Neuronal stem cell (in vitro differentiated cells): ENCODE measurements at regions not wholly inside any gene's neighbourhood (a gene's known extent, or its start where the extent isn't known, plus 50 kb on each side); places are given as distances from the start of the nearest gene placed in this dataset.

Experiments used
- DNase-seq: peaks from one replicate; pipeline ENCODE4 v3.0.0-alpha.2; 2013; ENCODE audit warnings: low spot score
- H2AFZ ChIP-seq: one replicate; pipeline ENCODE4 v1.6.1; 2013; ENCODE audit warnings: mild to moderate bottlenecking, low read length, inconsistent platforms
- H2AK5ac ChIP-seq: 2 replicates; pipeline ENCODE4 v1.6.1; 2013; ENCODE audit warnings: low read depth, mild to moderate bottlenecking, inconsistent platforms, low read length, moderate library complexity, mixed read lengths
- H2BK120ac ChIP-seq: 2 replicates; pipeline ENCODE4 v1.6.1; 2013; ENCODE audit warnings: low read depth, mild to moderate bottlenecking, inconsistent platforms, low read length, moderate library complexity, mixed read lengths
- H2BK12ac ChIP-seq: one replicate; pipeline ENCODE4 v1.6.1; 2013; ENCODE audit warnings: low read length, inconsistent platforms
- H2BK15ac ChIP-seq: 2 replicates; pipeline ENCODE4 v1.6.1; 2013; ENCODE audit warnings: mild to moderate bottlenecking, low read length, inconsistent platforms, mixed read lengths
- H2BK5ac ChIP-seq: one replicate; pipeline ENCODE4 v1.6.1; 2013; ENCODE audit warnings: inconsistent platforms, mild to moderate bottlenecking, low read length, moderate library complexity
- H3K14ac ChIP-seq: one replicate; pipeline ENCODE4 v1.6.1; 2013; ENCODE audit warnings: low read length, inconsistent platforms
- H3K18ac ChIP-seq: 2 replicates; pipeline ENCODE4 v1.6.1; 2013; ENCODE audit warnings: low read length, inconsistent platforms
- H3K23ac ChIP-seq: 2 replicates; pipeline ENCODE4 v1.6.1; 2013; ENCODE audit warnings: low read depth, mild to moderate bottlenecking, mixed read lengths, low read length, inconsistent platforms; ENCODE audit not compliant: poor library complexity
- H3K27ac ChIP-seq: replicated peaks from 3 replicates; pipeline ENCODE4 v1.5.1; 2013; ENCODE audit warnings: low read length, inconsistent platforms
- H3K27me3 ChIP-seq, 3 experiments: 2 replicates each; pipeline ENCODE4 v1.6.1; 2013; ENCODE audit warnings: low read length in 3 of 3, mild to moderate bottlenecking in 2 of 3, inconsistent platforms in 1 of 3, low read depth in 1 of 3, mixed read lengths in 1 of 3, moderate library complexity in 1 of 3; ENCODE audit not compliant: control insufficient read depth in 3 of 3, insufficient read depth in 3 of 3
- H3K36me3 ChIP-seq, 2 donors: replicated peaks in 1 of 2; 2 replicates each; pipeline ENCODE4 v1.6.1; 2013; ENCODE audit warnings: low read length in 2 of 2; ENCODE audit not compliant: control insufficient read depth in 2 of 2, insufficient read depth in 2 of 2
- H3K4ac ChIP-seq: 2 replicates; pipeline ENCODE4 v1.6.1; 2013; ENCODE audit warnings: inconsistent platforms, mild to moderate bottlenecking, low read length, moderate library complexity
- H3K4me1 ChIP-seq, 2 donors: 1 replicate in 1 of 2; 2 replicates in 1 of 2; pipeline ENCODE4 v1.6.1; 2013; ENCODE audit warnings: low read length in 2 of 2, low read depth in 1 of 2; ENCODE audit not compliant: control insufficient read depth in 2 of 2, insufficient read depth in 1 of 2
- H3K4me2 ChIP-seq: one replicate; pipeline ENCODE4 v1.6.1; 2013; ENCODE audit warnings: mild to moderate bottlenecking, low read length, inconsistent platforms; ENCODE audit not compliant: insufficient read depth, poor library complexity, severe bottlenecking
- H3K4me3 ChIP-seq, 2 donors: 2 replicates each; pipeline ENCODE4 v1.5.1; 2013; ENCODE audit warnings: low read length in 2 of 2, mild to moderate bottlenecking in 2 of 2, inconsistent platforms in 1 of 2, moderate library complexity in 1 of 2
- H3K79me1 ChIP-seq: one replicate; pipeline ENCODE4 v1.6.1; 2013; ENCODE audit warnings: low read depth, mild to moderate bottlenecking, inconsistent platforms, low read length, moderate library complexity
- H3K9ac ChIP-seq: one replicate; pipeline ENCODE4 v1.6.1; 2013; ENCODE audit warnings: mild to moderate bottlenecking, low read depth, low read length, inconsistent platforms; ENCODE audit not compliant: poor library complexity
- H3K9me3 ChIP-seq, 2 donors: replicated peaks in 1 of 2; 2 replicates each; pipeline versions ENCODE3 to v1.6.1; 2013; ENCODE audit warnings: low read length in 2 of 2, mild to moderate bottlenecking in 2 of 2, inconsistent platforms in 1 of 2, low read depth in 1 of 2, mixed read lengths in 1 of 2, moderate library complexity in 1 of 2; ENCODE audit not compliant: control insufficient read depth in 2 of 2, insufficient read depth in 1 of 2
- H4K8ac ChIP-seq: one replicate; pipeline ENCODE4 v1.6.1; 2013; ENCODE audit warnings: low read depth, mild to moderate bottlenecking, inconsistent platforms, low read length, moderate library complexity
- H4K91ac ChIP-seq: one replicate; pipeline ENCODE4 v1.6.1; 2013; ENCODE audit warnings: low read length, low read depth, mild to moderate bottlenecking, inconsistent platforms; ENCODE audit not compliant: poor library complexity
- WGBS, 2 donors: extraction: QIAGEN DNeasy Blood & Tissue Kit; methylation state at CpG; one replicate each; pipeline ENCODE4 v1.1.7; 2013; ENCODE audit warnings: missing lambda C conversion rate in 2 of 2, mixed read lengths in 1 of 2; ENCODE audit not compliant: insufficient read length in 2 of 2, insufficient replicate concordance in 1 of 2; ENCODE audit errors: extremely low coverage in 2 of 2; 5-methylcytosine and 5-hydroxymethylcytosine counted together

GRCh38 chr3:74527566-74527965, 86.9 kb downstream of the CNTN3 start:
- Histone ChIP-seq H3K9me3 (no peaks in the 10 kb centered on the region), H3K79me1 (no peaks in the 10 kb centered on the region), H3K4me3 (no peak overlapping the region), H2BK15ac (no peak overlapping the region), H3K23ac (no peak overlapping the region), H3K4ac (no peak overlapping the region), H4K91ac (no peak overlapping the region), H3K4me1 (no peaks in the 10 kb centered on the region), H3K27me3 (no peaks in the 10 kb centered on the region), H3K27ac (no peak overlapping the region), H3K9ac (no peak overlapping the region), H2AFZ (no peak overlapping the region), H4K8ac (no peak overlapping the region), H2BK120ac (no peak overlapping the region), H3K36me3 (no peaks in the 10 kb centered on the region), H2AK5ac (no peak overlapping the region), H3K4me2 (no peak overlapping the region), H2BK5ac (no peak overlapping the region), H3K14ac (no peak overlapping the region), H3K18ac (no peak overlapping the region), H2BK12ac (no peak overlapping the region)
- no CpG with 5 or more reads among the region's 4 CpGs for WGBS, 2 donors
- DNase-seq = no peak

- no peak overlapping the region for H3K23ac ChIP-seq
- H2AK5ac ChIP-seq = no peak overlapping the region
- no peak overlapping the region for H3K18ac ChIP-seq
- H3K4me2 ChIP-seq = no peak overlapping the region
- no peak overlapping the region for H3K4ac ChIP-seq
- no CpG with 5 or more reads among the region's 2 CpGs for WGBS, 2 donors
- no peaks in the 10 kb centered on the region for H3K4me1 ChIP-seq
- H3K9me3 ChIP-seq = no peaks in the 10 kb centered on the region
- no peak overlapping the region for H3K27ac ChIP-seq
- H2BK12ac ChIP-seq = no peak overlapping the region
- no peak overlapping the region for H2BK5ac ChIP-seq
- DNase-seq = no peak
- H4K8ac ChIP-seq = no peak overlapping the region
- H3K9ac ChIP-seq = no peak overlapping the region
- no peak overlapping the region for H3K4me3 ChIP-seq
- no peak overlapping the region for H2AFZ ChIP-seq
- H2BK15ac ChIP-seq = no peak overlapping the region
- H3K27me3 ChIP-seq = no peaks in the 10 kb centered on the region
- no peak overlapping the region for H4K91ac ChIP-seq
- H3K79me1 ChIP-seq = no peaks in the 10 kb centered on the region
- H2BK120ac ChIP-seq = no peak overlapping the region
- H3K14ac ChIP-seq = no peak overlapping the region
- H3K36me3 ChIP-seq = no peaks in the 10 kb centered on the region
Measured at GRCh38 chr3:74523811-74524210, 90.6 kb downstream of the CNTN3 start.

DNA sequence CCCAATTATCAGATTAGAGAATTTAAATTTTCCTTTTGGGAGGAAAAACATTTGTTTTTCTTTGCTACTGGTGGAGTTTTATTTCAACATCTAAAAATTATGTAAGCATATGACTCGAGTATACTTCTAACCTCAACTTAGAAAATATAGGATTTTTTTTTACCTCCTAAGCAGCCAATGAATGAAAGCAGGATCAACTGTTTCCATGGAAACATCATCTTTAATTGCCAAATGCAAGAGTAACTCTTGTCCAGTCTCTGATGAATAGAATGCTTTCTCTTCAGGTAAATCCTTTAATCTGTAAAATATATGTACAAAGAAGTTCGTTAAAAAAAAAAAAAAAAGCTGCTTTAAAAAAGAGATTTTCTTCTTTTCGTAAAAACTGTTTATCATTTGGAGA, 93.6 kb downstream of the CNTN3 start:
- Histone ChIP-seq H3K79me1 (no peaks in the 10 kb centered on the region), H2BK12ac (no peak overlapping the region), H3K4me3 (no peak overlapping the region), H3K23ac (no peak overlapping the region), H4K91ac (no peak overlapping the region), H3K27me3 (no peaks in the 10 kb centered on the region), H3K27ac (no peak overlapping the region), H3K9me3 (no peaks in the 10 kb centered on the region), H3K4me1 (peaks cover 0 to 2% of the 10 kb centered on the region in 2 donors), H2BK120ac (no peak overlapping the region), H2BK15ac (no peak overlapping the region), H2AK5ac (no peak overlapping the region), H3K9ac (no peak overlapping the region), H3K14ac (no peak overlapping the region), H2BK5ac (no peak overlapping the region), H3K4me2 (no peak overlapping the region), H3K4ac (no peak overlapping the region), H2AFZ (no peak overlapping the region), H4K8ac (no peak overlapping the region), H3K36me3 (no peaks in the 10 kb centered on the region), H3K18ac (no peak overlapping the region)
- no peak for DNase-seq
- WGBS, 2 donors = no CpG with 5 or more reads among the region's 3 CpGs

- Histone ChIP-seq H2BK15ac (no peak overlapping the region), H3K27ac (no peak overlapping the region), H2BK5ac (no peak overlapping the region), H3K4me2 (no peak overlapping the region), H4K91ac (no peak overlapping the region), H3K23ac (no peak overlapping the region), H3K18ac (no peak overlapping the region), H4K8ac (no peak overlapping the region), H2BK12ac (no peak overlapping the region), H3K14ac (no peak overlapping the region), H2AFZ (no peak overlapping the region), H2BK120ac (no peak overlapping the region), H3K4me3 (no peak overlapping the region), H2AK5ac (no peak overlapping the region), H3K9ac (no peak overlapping the region), H3K4me1 (peaks cover 0 to 2% of the 10 kb centered on the region in 2 donors), H3K36me3 (no peaks in the 10 kb centered on the region), H3K9me3 (no peaks in the 10 kb centered on the region), H3K4ac (no peak overlapping the region), H3K27me3 (no peaks in the 10 kb centered on the region), H3K79me1 (no peaks in the 10 kb centered on the region)
- DNase-seq = no peak
Measured at GRCh38 chr3:74518610-74519009, 95.8 kb downstream of the CNTN3 start.
